ENCODE measurements at regions not wholly inside any gene's neighbourhood (a gene's known extent, or its start where the extent isn't known, plus 50 kb on each side); places are given as distances from the start of the nearest gene placed in this dataset.

DNA sequence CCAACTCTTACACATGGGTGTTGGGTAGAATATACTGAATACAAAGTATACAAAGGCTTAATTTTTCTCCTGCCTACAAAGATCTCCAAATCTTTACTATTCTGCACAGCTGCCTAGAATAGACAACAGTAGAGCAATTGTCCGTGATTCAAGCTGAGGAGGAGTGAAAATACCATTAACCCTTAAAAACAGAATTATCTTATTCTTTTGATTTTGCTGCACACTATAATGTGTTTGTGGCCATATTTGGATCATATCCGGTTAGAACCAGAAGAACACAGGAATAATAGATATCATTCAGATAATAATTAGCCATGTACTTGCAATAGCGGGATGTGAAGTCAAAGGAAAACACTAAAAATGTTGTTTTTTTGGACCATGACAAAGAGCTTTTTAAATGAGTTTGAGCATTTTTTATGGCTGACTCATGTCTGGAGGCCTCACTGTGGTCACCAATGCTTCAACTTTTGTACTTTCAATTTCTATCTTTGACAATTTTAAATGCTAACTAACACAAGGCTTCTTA is 197.6 kb upstream of the FOXD3 start:
- TF ChIP-seq, protein P1, sequence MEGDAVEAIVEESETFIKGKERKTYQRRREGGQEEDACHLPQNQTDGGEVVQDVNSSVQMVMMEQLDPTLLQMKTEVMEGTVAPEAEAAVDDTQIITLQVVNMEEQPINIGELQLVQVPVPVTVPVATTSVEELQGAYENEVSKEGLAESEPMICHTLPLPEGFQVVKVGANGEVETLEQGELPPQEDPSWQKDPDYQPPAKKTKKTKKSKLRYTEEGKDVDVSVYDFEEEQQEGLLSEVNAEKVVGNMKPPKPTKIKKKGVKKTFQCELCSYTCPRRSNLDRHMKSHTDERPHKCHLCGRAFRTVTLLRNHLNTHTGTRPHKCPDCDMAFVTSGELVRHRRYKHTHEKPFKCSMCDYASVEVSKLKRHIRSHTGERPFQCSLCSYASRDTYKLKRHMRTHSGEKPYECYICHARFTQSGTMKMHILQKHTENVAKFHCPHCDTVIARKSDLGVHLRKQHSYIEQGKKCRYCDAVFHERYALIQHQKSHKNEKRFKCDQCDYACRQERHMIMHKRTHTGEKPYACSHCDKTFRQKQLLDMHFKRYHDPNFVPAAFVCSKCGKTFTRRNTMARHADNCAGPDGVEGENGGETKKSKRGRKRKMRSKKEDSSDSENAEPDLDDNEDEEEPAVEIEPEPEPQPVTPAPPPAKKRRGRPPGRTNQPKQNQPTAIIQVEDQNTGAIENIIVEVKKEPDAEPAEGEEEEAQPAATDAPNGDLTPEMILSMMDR (conservative IDR thresholded peaks at IDR 0.05), result no peak
- H3K4me1 Mint-ChIP-seq (ENCODE audit: unreplicated experiment), result peaks cover 5% of the 10 kb centered on the region
- H3K9me3 Mint-ChIP-seq, result no peaks in the 10 kb centered on the region
- no peak for DNase-seq (ENCODE audit: extremely low spot score, unreplicated experiment)
- no peak overlapping the region for H3K4me3 Mint-ChIP-seq
- H3K36me3 Mint-ChIP-seq, result no peaks in the 10 kb centered on the region
- H3K27ac Mint-ChIP-seq, result no peak overlapping the region
- peaks cover 58% of the 10 kb centered on the region for H3K27me3 Mint-ChIP-seq

DNA sequence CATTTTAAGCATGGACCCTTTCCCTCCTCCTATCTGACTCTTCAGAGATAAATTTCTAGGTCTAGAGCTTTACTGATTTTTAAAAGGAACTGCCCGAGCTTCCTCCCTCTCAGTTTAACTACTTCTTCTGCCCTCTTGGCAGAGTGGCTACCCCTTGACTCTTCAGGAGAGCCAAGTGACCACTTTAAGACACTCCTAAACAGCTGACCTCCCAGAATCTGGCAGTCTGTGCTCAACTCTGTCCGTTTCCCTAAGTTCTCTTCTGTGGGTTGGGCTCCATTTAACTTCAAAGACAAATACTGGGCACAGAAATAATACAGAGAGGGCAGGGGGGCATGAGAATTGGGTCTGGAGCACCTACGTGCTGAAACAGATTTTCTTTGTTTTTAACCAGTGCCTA is 196.3 kb upstream of the FOXD3 start:
- Mint-ChIP-seq H3K27me3 (peaks cover 60% of the 10 kb centered on the region), H3K4me1 (ENCODE audit: unreplicated experiment) (peaks cover 10% of the 10 kb centered on the region), H3K4me3 (no peak overlapping the region), H3K36me3 (no peaks in the 10 kb centered on the region), H3K9me3 (no peaks in the 10 kb centered on the region), H3K27ac (no peak overlapping the region)
- TF ChIP-seq, protein P1 (conservative IDR thresholded peaks at IDR 0.05), result no peak
- no peak for DNase-seq (ENCODE audit: extremely low spot score, unreplicated experiment)

DNA sequence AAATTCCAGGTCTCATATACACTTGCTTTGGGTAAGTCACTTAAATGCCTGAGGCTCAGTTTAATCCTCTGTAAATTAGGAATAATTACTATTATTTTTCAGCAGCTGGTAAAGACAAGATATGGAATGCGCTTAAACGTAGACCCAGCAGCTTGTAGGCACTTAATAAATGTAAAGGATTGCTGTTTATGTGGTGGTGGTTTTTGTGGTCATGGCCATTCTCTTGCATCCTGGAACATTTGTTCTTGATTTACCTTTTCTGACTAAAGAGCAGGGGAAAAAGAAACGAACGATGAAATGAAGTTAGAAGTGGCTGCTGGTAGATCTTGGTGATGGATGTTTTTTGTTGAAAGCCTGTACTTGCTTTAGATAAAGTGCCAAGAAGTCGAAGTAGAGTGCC is 195.0 kb upstream of the FOXD3 start:
- no peaks in the 10 kb centered on the region for H3K9me3 Mint-ChIP-seq
- peaks cover 5% of the 10 kb centered on the region for H3K4me1 Mint-ChIP-seq (ENCODE audit: unreplicated experiment)
- H3K36me3 Mint-ChIP-seq, result no peaks in the 10 kb centered on the region
- TF ChIP-seq, protein P1 (conservative IDR thresholded peaks at IDR 0.05), result no peak
- H3K4me3 Mint-ChIP-seq, result no peak overlapping the region
- DNase-seq (ENCODE audit: extremely low spot score, unreplicated experiment), result no peak
- H3K27me3 Mint-ChIP-seq, result peaks cover 61% of the 10 kb centered on the region
- no peak overlapping the region for H3K27ac Mint-ChIP-seq

DNA sequence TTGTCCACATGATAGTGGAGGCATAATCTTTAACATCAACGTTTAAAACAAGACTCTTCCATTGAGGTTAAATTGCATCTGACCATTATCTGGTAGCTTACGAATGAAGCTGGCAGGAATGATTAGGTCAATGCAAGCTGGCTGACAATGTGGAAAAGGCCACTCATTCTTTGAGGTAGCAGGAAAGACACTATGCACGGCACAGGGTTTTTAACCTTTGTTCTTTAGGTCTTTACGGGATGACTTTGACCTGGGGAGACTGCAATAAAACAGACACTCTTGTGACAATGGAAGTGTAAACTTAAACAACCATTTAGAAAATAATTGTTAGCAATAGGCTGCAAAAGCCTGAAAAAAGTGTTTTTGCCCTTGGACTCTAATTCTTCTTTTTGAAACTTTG is 193.8 kb upstream of the FOXD3 start:
- H3K36me3 Mint-ChIP-seq, result no peaks in the 10 kb centered on the region
- H3K27me3 Mint-ChIP-seq, result peaks cover 66% of the 10 kb centered on the region
- no peak for DNase-seq (ENCODE audit: extremely low spot score, unreplicated experiment)
- H3K4me1 Mint-ChIP-seq (ENCODE audit: unreplicated experiment), result peaks cover 5% of the 10 kb centered on the region
- H3K9me3 Mint-ChIP-seq, result no peaks in the 10 kb centered on the region
- TF ChIP-seq, protein P1 (conservative IDR thresholded peaks at IDR 0.05), result no peak
- no peak overlapping the region for H3K27ac Mint-ChIP-seq
- no peak overlapping the region for H3K4me3 Mint-ChIP-seq

DNA sequence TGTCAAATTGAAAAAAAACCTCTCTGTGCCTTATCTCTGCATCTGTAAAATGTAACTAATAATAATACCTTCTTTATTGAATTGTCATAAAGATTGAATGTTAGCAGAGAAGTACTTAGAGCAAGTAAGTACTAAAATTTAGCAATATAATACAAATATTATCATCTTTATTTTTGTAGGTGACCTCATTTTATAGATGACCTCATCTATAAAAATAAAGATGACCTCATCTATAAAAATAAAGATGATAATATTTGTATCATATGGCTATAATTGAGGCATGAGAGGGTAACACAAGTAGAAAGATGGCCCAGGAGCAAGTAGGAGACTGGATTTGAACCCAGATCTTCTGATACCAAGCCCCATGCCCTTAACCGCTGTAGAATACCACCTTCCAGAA is 193.2 kb upstream of the FOXD3 start:
- Mint-ChIP-seq H3K4me3 (no peak overlapping the region), H3K9me3 (no peaks in the 10 kb centered on the region), H3K27ac (no peak overlapping the region), H3K4me1 (ENCODE audit: unreplicated experiment) (peaks cover 5% of the 10 kb centered on the region), H3K27me3 (peaks cover 64% of the 10 kb centered on the region), H3K36me3 (no peaks in the 10 kb centered on the region)
- TF ChIP-seq, protein P1 (conservative IDR thresholded peaks at IDR 0.05), result no peak
- DNase-seq (ENCODE audit: extremely low spot score, unreplicated experiment), result no peak

DNA sequence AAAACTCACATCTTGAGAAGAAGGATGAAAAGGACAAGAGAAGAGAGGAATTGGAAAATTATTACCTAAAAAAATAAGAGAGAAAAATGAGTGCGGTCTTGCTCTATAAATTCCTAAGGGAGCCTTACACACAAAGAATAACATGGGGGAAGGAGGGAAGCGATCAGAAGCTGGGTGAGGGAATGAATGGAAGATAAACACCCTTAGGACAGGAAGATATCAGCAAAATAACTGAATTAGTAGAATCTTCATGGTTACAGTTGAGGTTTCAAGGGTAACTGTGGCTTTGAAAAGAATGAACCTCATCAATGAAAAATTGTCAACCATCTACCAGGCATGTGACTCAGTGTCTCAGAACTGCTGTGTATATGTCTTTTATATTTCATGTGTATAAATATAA is 192.5 kb upstream of the FOXD3 start:
- no peaks in the 10 kb centered on the region for H3K36me3 Mint-ChIP-seq
- peaks cover 66% of the 10 kb centered on the region for H3K27me3 Mint-ChIP-seq
- H3K4me1 Mint-ChIP-seq (ENCODE audit: unreplicated experiment), result peaks cover 8% of the 10 kb centered on the region
- H3K27ac Mint-ChIP-seq, result no peak overlapping the region
- no peaks in the 10 kb centered on the region for H3K9me3 Mint-ChIP-seq
- TF ChIP-seq, protein P1 (conservative IDR thresholded peaks at IDR 0.05), result no peak
- no peak for DNase-seq (ENCODE audit: extremely low spot score, unreplicated experiment)
- no peak overlapping the region for H3K4me3 Mint-ChIP-seq

All from type B pancreatic cell (in vitro differentiated cells).